GM12878 (cell line): ENCODE measurements at regions not wholly inside any gene's neighbourhood (a gene's known extent, or its start where the extent isn't known, plus 50 kb on each side); places are given as distances from the start of the nearest gene placed in this dataset.
A peak's percentile ranks its signal among the peaks of the same experiment; 100 is the strongest.

Experiments
- ATAC-seq: fragments of 200-7000 bp; cut with Tn5 transposase; 3 replicates; pipeline ENCODE4 v1.9.1; 2020; ENCODE audit warnings: mild to moderate bottlenecking, moderate library complexity
- BruUV-seq: library from RNA; stranded (reverse); fragments of 400-500 nt; replicated peaks from 2 replicates; lab custom pipeline; 2021; lab: Mats Ljungman, UMichigan
- CTCF ChIA-PET: fragments of 300-600 bp; sonication (Branson Sonifier 250); formaldehyde crosslinking; extraction: SDS; loops from one replicate; lab custom pipeline; 2021; ENCODE audit warnings: inconsistent platforms; lab: Yijun Ruan, JAX
- POLR2A ChIA-PET: fragments of 350-600 bp; formaldehyde crosslinking; extraction: SDS; loops from one replicate; lab custom pipeline; 2021; ENCODE audit warnings: inconsistent platforms; lab: Charles Lee
- RAD21 ChIA-PET: fragments of 300-600 bp; sonication (Branson Sonifier 250); formaldehyde crosslinking; loops from one replicate; lab custom pipeline; 2023; ENCODE audit warnings: antibody characterized with exemption; ENCODE audit not compliant: unreplicated experiment; lab: Charles Lee
- SMC1A ChIA-PET: fragments of 300-600 bp; sonication (Branson Sonifier 250); formaldehyde crosslinking; loops from one replicate; lab custom pipeline; 2023; ENCODE audit not compliant: unreplicated experiment, uncharacterized antibody; lab: Charles Lee
- DNase-seq: peaks from one replicate; pipeline ENCODE4 v3.0.0-alpha.2; 2011; ENCODE audit warnings: low read depth, low spot score
- FAIRE-seq: peaks from 3 replicates; lab custom pipeline; 2011; peaks lifted over from hg19 to GRCh38; lab: Jason Lieb, UNC
- H2AFZ ChIP-seq: 2 replicates; pipeline ENCODE4 v1.6.0; 2011; ENCODE audit warnings: low read depth, low read length, control low read depth; ENCODE audit not compliant: control insufficient read depth
- H3K27ac ChIP-seq: 2 replicates; pipeline ENCODE4 v1.5.1; 2011; ENCODE audit warnings: control low read depth; ENCODE audit not compliant: control insufficient read depth, insufficient read depth
- H3K27me3 ChIP-seq, 2 experiments: replicated peaks in 1 of 2; 2 replicates each; pipeline versions ENCODE4 v1.6.0 to v1.6.1; 2011; ENCODE audit warnings: low read length in 1 of 2; ENCODE audit not compliant: control insufficient read depth in 2 of 2, insufficient read depth in 2 of 2
- H3K36me3 ChIP-seq, 2 experiments: 2 replicates each; pipeline ENCODE4 v1.5.1; 2011; ENCODE audit warnings: low read length in 1 of 2; ENCODE audit not compliant: control insufficient read depth in 2 of 2, insufficient read depth in 2 of 2
- H3K4me1 ChIP-seq: 2 replicates; pipeline ENCODE4 v1.6.1; 2011; ENCODE audit warnings: mild to moderate bottlenecking, low read length, moderate library complexity, mixed read lengths; ENCODE audit not compliant: control insufficient read depth, insufficient read depth
- H3K4me2 ChIP-seq: 2 replicates; pipeline ENCODE4 v1.6.0; 2011; ENCODE audit warnings: control low read depth; ENCODE audit not compliant: control insufficient read depth, insufficient read depth
- H3K4me3 ChIP-seq: fragments of 200-600 bp; sonication (generic); 2 replicates; pipeline ENCODE4 v1.5.1; 2016
- H3K79me2 ChIP-seq: 2 replicates; pipeline ENCODE4 v1.6.0; 2011; ENCODE audit warnings: low read length; ENCODE audit not compliant: control insufficient read depth, insufficient read depth
- H3K9ac ChIP-seq: 2 replicates; pipeline ENCODE4 v1.8.0; 2011; ENCODE audit warnings: low read length, control low read depth, mixed read lengths; ENCODE audit not compliant: control insufficient read depth, insufficient read depth
- H3K9me3 ChIP-seq: replicated peaks from 3 replicates; pipeline ENCODE4 v1.5.1; 2011; ENCODE audit warnings: mild to moderate bottlenecking, low read length; ENCODE audit not compliant: control insufficient read depth, insufficient read depth
- H4K20me1 ChIP-seq: 2 replicates; pipeline ENCODE4 v1.6.0; 2011; ENCODE audit not compliant: control insufficient read depth, insufficient read depth
- BMI1 ChIP-seq: fragments of 450-650 bp; IDR thresholded peaks from 2 replicates; pipeline ENCODE4 v1.6.1; 2016; ENCODE audit warnings: mild to moderate bottlenecking, moderate library complexity, borderline replicate concordance
- CHD1 ChIP-seq: IDR thresholded peaks from 2 replicates; pipeline ENCODE4 v1.6.1; 2012; ENCODE audit warnings: low read depth, low read length, improper control_type of control experiment
- CHD4 ChIP-seq: fragments of 200-600 bp; sonication (generic); IDR thresholded peaks from 2 replicates; pipeline ENCODE4 v1.6.1; 2016; ENCODE audit warnings: mild to moderate bottlenecking
- E2F4 ChIP-seq: IDR thresholded peaks from 2 replicates; pipeline ENCODE4 v1.6.1; 2012; ENCODE audit warnings: low read depth, low read length, improper control_type of control experiment
- EZH2 ChIP-seq: IDR thresholded peaks from 2 replicates; pipeline ENCODE4 v1.6.1; 2012; ENCODE audit warnings: low read depth, mild to moderate bottlenecking, control low read depth, inconsistent platforms, low read length, borderline replicate concordance; ENCODE audit not compliant: control insufficient read depth
- HCFC1 ChIP-seq: fragments of 150-350 bp; IDR thresholded peaks from 2 replicates; pipeline ENCODE4 v1.6.1; 2014; ENCODE audit warnings: low read length
- MTA2 ChIP-seq: fragments of 450-650 bp; IDR thresholded peaks from 2 replicates; pipeline ENCODE4 v1.6.1; 2016; ENCODE audit warnings: low read depth, mild to moderate bottlenecking, moderate library complexity
- PBX3 ChIP-seq: IDR thresholded peaks from 2 replicates; pipeline ENCODE4 v1.6.1; 2011; ENCODE audit warnings: mild to moderate bottlenecking, low read depth, low read length, moderate library complexity; ENCODE audit not compliant: insufficient replicate concordance
- SIX5 ChIP-seq: IDR thresholded peaks from 2 replicates; pipeline ENCODE4 v1.6.1; 2011; ENCODE audit warnings: mild to moderate bottlenecking, low read depth, low read length, moderate library complexity; ENCODE audit not compliant: severe bottlenecking
- SPI1 ChIP-seq: IDR thresholded peaks from 2 replicates; pipeline ENCODE4 v1.6.1; 2011; ENCODE audit warnings: low read depth, mild to moderate bottlenecking, low read length, moderate library complexity, borderline replicate concordance; ENCODE audit not compliant: insufficient read depth
- TCF7 ChIP-seq: IDR thresholded peaks from 2 replicates; pipeline ENCODE4 v1.6.1; 2014; ENCODE audit warnings: antibody characterized with exemption, borderline replicate concordance
- ZBTB33 ChIP-seq: fragments of 450-650 bp; IDR thresholded peaks from 2 replicates; pipeline ENCODE4 v1.6.1; 2017; ENCODE audit warnings: mild to moderate bottlenecking
- WGBS: methylation state at CpG from one replicate; pipeline ENCODE4 v1.1.6; 2016; ENCODE audit warnings: low lambda C conversion rate; ENCODE audit not compliant: insufficient replicate concordance, insufficient coverage; ENCODE audit errors: missing lambda C conversion rate; 5-methylcytosine and 5-hydroxymethylcytosine counted together
- in situ Hi-C: fragments of 300-500 bp; cut with MboI; formaldehyde crosslinking; loops from 9 replicates; pipeline ENCODE4 v1.14.3; 2018; ENCODE audit warnings: mixed read lengths
- intact Hi-C: fragments of 100-400 bp; cut with micrococcal nuclease; formaldehyde crosslinking; loops from one replicate; pipeline ENCODE4 v1.14.2; 2022; ENCODE audit not compliant: unreplicated experiment
- TF ChIP-seq, protein P1 (sequence below): IDR thresholded peaks from 2 replicates; pipeline ENCODE4 v1.6.1; 2011; ENCODE audit warnings: low read depth, mild to moderate bottlenecking, low read length, moderate library complexity, borderline replicate concordance; ENCODE audit errors: extremely low read depth

DNA sequence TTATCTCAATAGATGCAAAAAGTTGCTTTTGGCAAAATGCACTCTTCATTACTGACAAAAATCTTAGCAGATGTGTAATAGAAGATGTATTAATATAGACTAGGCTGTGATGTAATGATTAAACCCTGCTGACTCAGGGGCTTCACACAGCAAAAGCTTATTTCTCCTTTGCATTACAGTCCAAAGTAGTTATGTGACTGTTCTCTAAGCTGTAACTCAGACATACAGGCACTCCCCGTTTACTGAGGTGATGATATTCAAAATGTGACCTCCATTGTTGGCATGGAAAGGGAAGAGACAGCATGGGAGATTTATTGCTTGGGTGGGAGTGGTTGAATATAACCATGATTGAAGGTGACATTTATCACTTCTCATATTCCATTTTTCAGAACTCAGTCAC is 331.5 kb downstream of the SNAPC1 start:
- Histone ChIP-seq H3K4me1 (no peaks in the 10 kb centered on the region), H3K4me2 (no peak overlapping the region), H3K79me2 (no peaks in the 10 kb centered on the region), H3K9me3 (no peaks in the 10 kb centered on the region), H3K36me3 (no peaks in the 10 kb centered on the region), H3K4me3 (no peak overlapping the region), H4K20me1 (no peaks in the 10 kb centered on the region), H3K27me3 (no peaks in the 10 kb centered on the region), H3K27ac (no peak overlapping the region), H3K9ac (no peak overlapping the region), H2AFZ (no peak overlapping the region)
- WGBS = 8% methylated on average over 1 of the region's 1 CpG
- ChIA-PET CTCF (interaction anchor here (0.8 to 0.9 kb wide), 2 partner anchors 9 to 233 kb away, joined by 3 read pairs; no protein-coding TSS in a partner anchor), SMC1A (interaction anchor here (0.7 to 9.0 kb wide), 3 partner anchors 9 to 328 kb away, joined by 3 to 87 read pairs (median 3); no protein-coding TSS in a partner anchor), RAD21 (no interaction called here), POLR2A (no interaction called here)
- BruUV-seq = no TSS peak
- no peak for ATAC-seq
- TF ChIP-seq TCF7 (no peak), CHD4 (no peak), CHD1 (no peak), E2F4 (no peak)
- TF ChIP-seq, protein P1, sequence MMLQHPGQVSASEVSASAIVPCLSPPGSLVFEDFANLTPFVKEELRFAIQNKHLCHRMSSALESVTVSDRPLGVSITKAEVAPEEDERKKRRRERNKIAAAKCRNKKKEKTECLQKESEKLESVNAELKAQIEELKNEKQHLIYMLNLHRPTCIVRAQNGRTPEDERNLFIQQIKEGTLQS = no peak
- in situ Hi-C loops = no loop called here
- no peak for DNase-seq
- no peak for FAIRE-seq
- intact Hi-C loops = no loop called here

GRCh38 chr14:62097072-62097471 is 334.9 kb downstream of the SNAPC1 start:
- WGBS = 4% methylated on average over 2 of the region's 2 CpGs
- H3K9me3 ChIP-seq = no peaks in the 10 kb centered on the region
- H4K20me1 ChIP-seq = no peaks in the 10 kb centered on the region
- H3K4me2 ChIP-seq = no peak overlapping the region
- no peak overlapping the region for H3K9ac ChIP-seq
- no peak for FAIRE-seq
- ChIA-PET POLR2A (interaction anchor here (0.6 to 1.6 kb wide), 5 partner anchors 18 to 208 kb away, joined by 3 to 5 read pairs (median 4); no protein-coding TSS in a partner anchor), RAD21 (interaction anchor here (0.8 to 3.3 kb wide), 8 partner anchors 13 to 230 kb away, joined by 3 to 33 read pairs (median 7); no protein-coding TSS in a partner anchor), SMC1A (interaction anchor here (0.9 to 9.0 kb wide), 13 partner anchors 10 to 203 kb away, joined by 3 to 87 read pairs (median 4); no protein-coding TSS in a partner anchor), CTCF (interaction anchor here (1.9 kb wide), 2 partner anchors 9 to 19 kb away, joined by 4 to 6 read pairs; no protein-coding TSS in a partner anchor)
- peak; percentile 64 for ATAC-seq
- intact Hi-C loops (no loop called here), in situ Hi-C loops (no loop called here)
- no peaks in the 10 kb centered on the region for H3K4me1 ChIP-seq
- DNase-seq = no peak
- no peak overlapping the region for H3K27ac ChIP-seq
- no peaks in the 10 kb centered on the region for H3K36me3 ChIP-seq
- no peaks in the 10 kb centered on the region for H3K27me3 ChIP-seq
- no peak overlapping the region for H2AFZ ChIP-seq
- no TSS peak for BruUV-seq
- H3K79me2 ChIP-seq = no peaks in the 10 kb centered on the region
- H3K4me3 ChIP-seq = no peak overlapping the region
- peak; percentile 66 for TF ChIP-seq SPI1
- TF ChIP-seq SIX5 = no peak
- peak; percentile 38; the same call in 1 of the 2 replicates for TF ChIP-seq MTA2
- no peak for TF ChIP-seq EZH2
- TF ChIP-seq ZBTB33 = no peak
- TF ChIP-seq PBX3 = no peak
- no peak for TF ChIP-seq HCFC1
- no peak for TF ChIP-seq BMI1
